K562 (cell line): ENCODE measurements at regions not wholly inside any gene's neighbourhood (a gene's known extent, or its start where the extent isn't known, plus 50 kb on each side); places are given as distances from the start of the nearest gene placed in this dataset.

Source experiments
- ATAC-seq: fragments of 200-7000 bp; cut with Tn5 transposase; 3 replicates; pipeline ENCODE4 v1.9.1; 2020; ENCODE audit warnings: moderate library complexity
- BruUV-seq: library from RNA; stranded (reverse); fragments of 400-500 nt; replicated peaks from 2 replicates; lab custom pipeline; 2021; lab: Mats Ljungman, UMichigan
- CTCF ChIA-PET: fragments of 300-600 bp; formaldehyde crosslinking; extraction: SDS; loops from one replicate; lab custom pipeline; 2021; ENCODE audit warnings: low intra/inter-chr PET ratio; lab: Yijun Ruan, JAX
- POLR2A ChIA-PET: fragments of 300-600, 350-650 bp; sonication (Branson Sonifier 250); formaldehyde crosslinking; extraction: SDS; loops from one replicate; lab custom pipeline; 2021; ENCODE audit warnings: antibody characterized with exemption, inconsistent platforms; lab: Yijun Ruan, JAX
- DNase-seq, 4 experiments: peaks; one replicate each; pipeline versions ENCODE4 v3.0.0 to v3.0.0-alpha.2; 2011 to 2018; ENCODE audit warnings: low spot score in 3 of 4, mixed read lengths in 3 of 4; ENCODE audit errors: extremely low read depth in 1 of 4
- FAIRE-seq: peaks from 2 replicates; lab custom pipeline; 2011; peaks lifted over from hg19 to GRCh38; lab: Jason Lieb, UNC
- H2AFZ ChIP-seq: 2 replicates; pipeline ENCODE4 v1.6.0; 2011; ENCODE audit warnings: low read depth, low read length, control low read depth, inconsistent platforms
- H3K27ac ChIP-seq: fragments of 200-600 bp; 3 replicates; pipeline ENCODE4 v1.8.0; 2011; ENCODE audit warnings: low read depth, mild to moderate bottlenecking, control low read depth, inconsistent platforms, low read length, moderate library complexity, mixed read lengths; ENCODE audit errors: extremely low read depth
- H3K27me3 ChIP-seq, 2 experiments: fragments of 300-600 bp in 1 of 2; 2 replicates in 1 of 2; 3 replicates in 1 of 2; pipeline versions ENCODE4 v1.6.0 to v1.8.0; 2011; ENCODE audit warnings: inconsistent platforms in 2 of 2, low read length in 2 of 2, mild to moderate bottlenecking in 1 of 2, mixed read lengths in 1 of 2, moderate library complexity in 1 of 2; ENCODE audit not compliant: control insufficient read depth in 2 of 2, insufficient read depth in 2 of 2
- H3K36me3 ChIP-seq: fragments of 300-600 bp; 3 replicates; pipeline ENCODE4 v1.8.0; 2011; ENCODE audit warnings: mild to moderate bottlenecking, low read length, inconsistent platforms; ENCODE audit not compliant: control insufficient read depth, insufficient read depth
- H3K4me1 ChIP-seq, 2 experiments: fragments of 200-600 bp in 1 of 2; replicated peaks in 1 of 2; 2 replicates in 1 of 2; 3 replicates in 1 of 2; pipeline versions ENCODE4 v1.5.1 to v1.8.0; 2011; ENCODE audit warnings: inconsistent platforms in 2 of 2, low read length in 2 of 2, mild to moderate bottlenecking in 1 of 2, mixed read lengths in 1 of 2, moderate library complexity in 1 of 2; ENCODE audit not compliant: control insufficient read depth in 2 of 2, insufficient read depth in 2 of 2
- H3K4me2 ChIP-seq: 2 replicates; pipeline ENCODE4 v1.6.1; 2011; ENCODE audit warnings: low read length, control low read depth, inconsistent platforms, mixed read lengths; ENCODE audit not compliant: insufficient read depth
- H3K4me3 ChIP-seq: fragments of 200-600 bp; sonication (generic), shearing (Covaris generic); 2 replicates; pipeline ENCODE4 v1.5.1; 2016; ENCODE audit warnings: control low read depth, inconsistent platforms
- H3K79me2 ChIP-seq: fragments of 200-600 bp; 3 replicates; pipeline ENCODE4 v1.8.0; 2011; ENCODE audit warnings: low read length, inconsistent platforms; ENCODE audit not compliant: control insufficient read depth, insufficient read depth
- H3K9ac ChIP-seq, 2 experiments: 2 replicates each; pipeline versions ENCODE4 v1.6.0 to v1.6.1; 2011; ENCODE audit warnings: low read depth in 2 of 2, low read length in 2 of 2, control low read depth in 1 of 2, inconsistent platforms in 1 of 2, mild to moderate bottlenecking in 1 of 2, mixed read lengths in 1 of 2; ENCODE audit not compliant: insufficient read depth in 1 of 2
- H3K9me1 ChIP-seq: one replicate; pipeline ENCODE4 v1.6.0; 2011; ENCODE audit warnings: inconsistent platforms, mild to moderate bottlenecking, low read length, moderate library complexity; ENCODE audit not compliant: control insufficient read depth, insufficient read depth
- H3K9me3 ChIP-seq: replicated peaks from 2 replicates; pipeline ENCODE4 v1.5.1; 2011; ENCODE audit warnings: low read depth, low read length, inconsistent platforms; ENCODE audit not compliant: control insufficient read depth, insufficient read depth
- H4K20me1 ChIP-seq: replicated peaks from 2 replicates; pipeline ENCODE4 v1.6.1; 2011; ENCODE audit warnings: low read length, inconsistent platforms, mixed read lengths; ENCODE audit not compliant: control insufficient read depth, insufficient read depth
- CBFA2T3 ChIP-seq: fragments of 450-650 bp; IDR thresholded peaks from 2 replicates; pipeline ENCODE4 v1.6.1; 2017
- CLOCK ChIP-seq: fragments of 250-450 bp; sonication (Bioruptor Pico); IDR thresholded peaks from 2 replicates; pipeline ENCODE4 v1.4.0; 2020; ENCODE audit warnings: mild to moderate bottlenecking, moderate library complexity, borderline replicate concordance
- FOXP1 ChIP-seq: sonication (generic); formaldehyde crosslinking; IDR thresholded peaks from 2 replicates; pipeline ENCODE4 v1.8.0; 2022; ENCODE audit warnings: mild to moderate bottlenecking, missing genetic modification reagents
- HEY1 ChIP-seq: fragments of 250-450 bp; sonication (Bioruptor Pico); IDR thresholded peaks from 2 replicates; pipeline ENCODE4 v1.5.0; 2020; ENCODE audit warnings: mild to moderate bottlenecking, moderate library complexity, borderline replicate concordance
- NFXL1 ChIP-seq: fragments of 450-650 bp; formaldehyde crosslinking; IDR thresholded peaks from 2 replicates; pipeline ENCODE4 v1.4.0; 2021; ENCODE audit warnings: mild to moderate bottlenecking
- NR4A1 ChIP-seq, 2 experiments: fragments of 250-450 bp in 1 of 2; fragments of 450-650 bp in 1 of 2; sonication (Bioruptor Pico) in 1 of 2; IDR thresholded peaks; 2 replicates each; pipeline versions ENCODE4 v1.4.0 to v1.6.1; 2016 to 2020; ENCODE audit warnings: mild to moderate bottlenecking in 2 of 2, missing compliant biosample characterization in 1 of 2, missing genetic modification characterization in 1 of 2, moderate library complexity in 1 of 2
- PHB ChIP-seq: fragments of 250-450 bp; sonication (Bioruptor Pico); IDR thresholded peaks from 2 replicates; pipeline ENCODE4 v1.5.0; 2021
- RBM34 ChIP-seq: fragments of 200-400 bp; formaldehyde crosslinking; IDR thresholded peaks from 2 replicates; pipeline ENCODE4 v1.6.1; 2018; ENCODE audit warnings: low read length, borderline replicate concordance; ENCODE audit not compliant: insufficient read depth
- RERE ChIP-seq: sonication (generic); formaldehyde crosslinking; IDR thresholded peaks from 2 replicates; pipeline ENCODE4 v1.8.0; 2023; ENCODE audit warnings: missing genetic modification reagents, mild to moderate bottlenecking, borderline replicate concordance
- SNRNP70 ChIP-seq: fragments of 200-400 bp; formaldehyde crosslinking; optimal IDR thresholded peaks from 2 replicates; pipeline ENCODE3; 2017; ENCODE audit warnings: low read depth, low read length
- TAF1 ChIP-seq: IDR thresholded peaks from 2 replicates; pipeline ENCODE4 v1.6.1; 2011; ENCODE audit warnings: mild to moderate bottlenecking, low read length, moderate library complexity; ENCODE audit not compliant: insufficient read depth, control insufficient read depth, severe bottlenecking; ENCODE audit errors: extremely low read depth
- ZBED1 ChIP-seq: IDR thresholded peaks from 2 replicates; pipeline ENCODE4 v1.6.1; 2014
- ZNF324 ChIP-seq: fragments of 250-450 bp; sonication (Bioruptor Pico); IDR thresholded peaks from 2 replicates; pipeline ENCODE4 v1.4.0; 2020; ENCODE audit warnings: mild to moderate bottlenecking
- ZNF436 ChIP-seq: fragments of 250-450, 450-650 bp; sonication (Bioruptor Pico); formaldehyde crosslinking; IDR thresholded peaks from 2 replicates; pipeline ENCODE4 v1.7.0; 2020; ENCODE audit warnings: mild to moderate bottlenecking
- ZNF75A ChIP-seq: fragments of 450-650 bp; formaldehyde crosslinking; IDR thresholded peaks from 2 replicates; pipeline ENCODE4 v1.4.0; 2020; ENCODE audit warnings: mild to moderate bottlenecking
- WGBS: fragments of 100-300 bp; shearing (Covaris generic); methylation state at CpG from one replicate; pipeline ENCODE4 v1.1.6; 2016; ENCODE audit warnings: low coverage, mixed read lengths; ENCODE audit not compliant: insufficient coverage; ENCODE audit errors: missing lambda C conversion rate; 5-methylcytosine and 5-hydroxymethylcytosine counted together
- in situ Hi-C: fragments of 300-500 bp; cut with MboI; formaldehyde crosslinking; loops from 4 replicates; pipeline ENCODE4 v1.15.0; 2018; ENCODE audit warnings: inconsistent platforms, mixed read lengths
- intact Hi-C: fragments of 100-400 bp; cut with micrococcal nuclease; formaldehyde crosslinking; loops from 2 replicates; pipeline ENCODE4 v1.14.2; 2022

GRCh38 chr5:164010900-164011299 lies 505.5 kb downstream of the MAT2B start (continued):
- no peak for TF ChIP-seq HEY1 (CRISPR knock-in tag)
- no peak for TF ChIP-seq PHB

GRCh38 chr5:164012371-164012770 lies 507.0 kb downstream of the MAT2B start:
- WGBS = 0% methylated on average over 4 of the region's 4 CpGs
- no peak for DNase-seq
- ChIA-PET POLR2A (no interaction called here), CTCF (interaction anchor here (1.6 kb wide), 1 partner anchor 492 kb away, joined by 11 read pairs; no protein-coding TSS in a partner anchor)
- BruUV-seq = no TSS peak
- H3K9me3 ChIP-seq = no peaks in the 10 kb centered on the region
- H3K36me3 ChIP-seq = no peaks in the 10 kb centered on the region
- no peaks in the 10 kb centered on the region for H3K4me1 ChIP-seq
- intact Hi-C loops = loop anchor here (2.0 to 5.0 kb wide), 2 partner anchors 340 to 1196 kb away; no protein-coding TSS in a partner anchor
- H3K9ac ChIP-seq = no peak overlapping the region
- H3K4me2 ChIP-seq = no peak overlapping the region
- no peak for ATAC-seq
- H2AFZ ChIP-seq = no peak overlapping the region
- no peaks in the 10 kb centered on the region for H3K79me2 ChIP-seq
- H3K27ac ChIP-seq = no peak overlapping the region
- in situ Hi-C loops = no loop called here
- H3K9me1 ChIP-seq = no peaks in the 10 kb centered on the region
- H4K20me1 ChIP-seq = no peaks in the 10 kb centered on the region
- no peak overlapping the region for H3K4me3 ChIP-seq
- no peak for FAIRE-seq
- no peaks in the 10 kb centered on the region for H3K27me3 ChIP-seq
- TF ChIP-seq RERE (CRISPR knock-in tag) = no peak
- no peak for TF ChIP-seq SNRNP70
- no peak for TF ChIP-seq CLOCK (CRISPR knock-in tag)
- no peak for TF ChIP-seq ZBED1
- TF ChIP-seq RBM34 = no peak
- TF ChIP-seq ZNF75A (CRISPR knock-in tag) = no peak
- no peak for TF ChIP-seq ZNF324
- TF ChIP-seq TAF1 = no peak
- TF ChIP-seq NR4A1 (CRISPR knock-in tag; IDR thresholded peaks at IDR 0.05) = no peak
- no peak for TF ChIP-seq NR4A1 (tag; IDR thresholded peaks at IDR 0.05)
- no peak for TF ChIP-seq ZNF436 (CRISPR knock-in tag)
- TF ChIP-seq CBFA2T3 = no peak
- no peak for TF ChIP-seq NFXL1 (CRISPR knock-in tag)
- no peak for TF ChIP-seq FOXP1 (CRISPR knock-in tag)
